IPS DF 4.7 (cell line): ENCODE measurements at regions not wholly inside any gene's neighbourhood (a gene's known extent, or its start where the extent isn't known, plus 50 kb on each side); places are given as distances from the start of the nearest gene placed in this dataset.
"Not testable (repeated sequence)": the region's sequence is repeated elsewhere in the genome, so short reads cannot be mapped to it uniquely, and the experiment has no call there.

Source experiments
- DNase-seq: peaks from one replicate; pipeline ENCODE4 v3.0.0-alpha.2; 2013; ENCODE audit warnings: low spot score; ENCODE audit errors: extremely low read depth

- DNase-seq = no peak
Observed at GRCh38 chr2:8498994-8499393, 182.9 kb upstream of the ID2 start.

DNA sequence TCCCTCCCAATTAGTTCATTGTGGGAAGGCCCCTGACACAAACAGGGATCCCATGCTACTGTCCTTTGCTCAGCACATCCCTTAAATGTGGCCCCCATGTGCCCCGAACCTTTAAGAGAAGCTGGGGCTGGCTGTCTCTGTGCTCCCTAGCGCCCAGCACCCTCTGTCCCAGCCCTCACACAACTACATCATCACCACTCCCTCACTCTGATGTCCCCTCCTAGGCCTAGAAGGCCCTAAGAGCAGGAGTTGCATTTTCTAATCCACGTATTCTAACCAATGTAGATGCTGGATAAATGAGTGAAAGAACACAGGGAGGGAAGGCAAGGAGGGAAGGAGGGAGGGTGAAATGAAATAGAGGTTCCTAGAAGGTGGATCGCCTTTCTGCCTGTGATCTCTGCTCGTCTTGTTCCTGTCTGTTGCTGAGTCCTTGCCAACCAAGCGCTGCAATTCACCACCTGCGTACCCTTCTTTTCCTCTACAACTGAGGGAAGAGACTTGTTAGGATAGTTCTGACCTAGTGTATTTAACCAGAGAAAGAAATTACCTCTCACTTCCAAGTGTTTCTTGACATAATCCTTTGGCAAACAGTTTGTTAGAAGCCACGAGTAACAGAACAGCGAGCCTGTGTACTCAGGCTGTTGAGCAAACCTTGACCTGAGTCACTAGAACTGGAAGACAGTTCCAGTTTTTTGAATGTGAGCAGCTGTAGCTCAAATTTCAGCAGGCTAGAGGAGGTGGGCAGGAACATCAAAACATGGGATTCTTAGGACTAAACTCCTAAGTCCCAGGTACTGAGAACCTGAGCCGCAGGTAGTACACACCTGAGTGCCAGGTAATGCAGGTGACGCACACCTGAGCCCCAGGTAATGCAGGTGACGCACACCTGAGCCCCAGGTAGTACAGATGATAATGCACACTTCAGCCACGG is 181.5 kb upstream of the ID2 start:
- no peak for DNase-seq

GRCh38 chr2:8501061-8501720 is 180.7 kb upstream of the ID2 start:
- DNase-seq = no peak

- DNase-seq = no peak
Observed at GRCh38 chr2:8502316-8502715, 179.5 kb upstream of the ID2 start.

DNA sequence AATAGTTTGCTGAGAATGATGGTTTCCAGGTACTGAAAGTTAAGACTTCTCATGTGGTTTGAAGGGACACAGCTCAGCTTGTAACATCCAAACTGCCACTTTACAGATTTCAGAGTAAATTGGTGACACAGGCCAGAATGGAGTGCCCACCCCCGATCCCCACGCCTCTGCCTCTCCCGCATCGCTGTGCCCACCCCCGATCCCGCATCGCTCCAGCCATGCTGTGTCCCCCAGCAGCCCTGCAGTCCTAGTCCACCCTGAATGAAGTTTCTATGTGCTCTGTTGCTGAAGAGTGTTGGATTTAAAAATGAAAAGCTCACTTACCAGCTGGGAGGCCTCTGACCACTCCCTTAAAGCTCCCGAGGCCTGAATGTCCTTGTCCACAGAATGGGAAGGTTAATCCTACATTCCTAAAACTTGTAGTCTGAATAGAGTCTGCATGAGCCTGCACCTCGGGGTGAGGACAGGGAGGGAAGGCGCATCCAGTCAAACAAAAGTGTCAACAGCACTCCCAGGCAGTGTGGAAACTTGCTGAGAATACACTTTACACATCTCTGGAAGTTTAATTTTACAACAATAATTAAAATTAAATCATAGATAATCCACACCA is 176.4 kb upstream of the ID2 start:
- no peak for DNase-seq

- DNase-seq = no peak
Observed at GRCh38 chr2:8506746-8507145, 175.1 kb upstream of the ID2 start.

DNA sequence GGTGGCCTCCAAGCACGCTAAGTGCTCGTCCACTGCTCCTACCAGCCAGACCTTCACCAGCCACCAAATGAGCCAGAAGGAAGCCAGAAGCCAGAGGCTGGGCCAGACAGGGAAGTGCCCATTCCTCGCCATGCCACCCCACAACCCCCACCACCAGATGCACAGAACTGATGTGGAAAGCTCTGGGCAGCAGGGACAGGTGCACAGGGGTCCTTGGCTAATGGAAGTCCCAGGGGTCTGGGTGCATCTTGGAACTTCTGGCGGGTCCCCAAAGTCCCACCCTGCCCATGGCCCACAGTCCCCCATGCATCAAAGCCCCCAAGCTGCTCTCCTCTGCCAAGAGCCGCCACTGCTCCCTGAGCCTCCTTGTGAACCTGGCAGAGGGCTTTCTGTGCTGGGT is 173.1 kb upstream of the ID2 start:
- DNase-seq = no peak

DNA sequence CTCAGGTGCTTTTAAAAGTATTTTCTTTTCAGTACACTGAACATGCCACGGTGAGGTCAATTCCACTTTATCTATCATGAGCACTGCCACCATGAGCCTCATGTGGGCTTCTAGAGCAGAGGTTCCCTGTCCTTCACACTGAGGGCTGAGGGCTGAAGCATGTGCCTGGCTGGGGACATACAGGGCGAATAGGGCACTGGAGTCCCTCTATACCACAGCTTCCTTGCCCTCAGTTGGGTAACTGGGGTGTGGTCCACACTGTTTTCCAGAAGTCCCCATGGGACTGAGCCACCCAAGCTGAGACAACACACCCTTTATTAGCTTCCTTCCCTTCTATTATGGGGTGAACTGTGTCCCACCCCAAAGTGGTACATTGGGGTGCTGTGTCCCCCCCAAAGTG is 172.2 kb upstream of the ID2 start:
- DNase-seq = no peak

- not testable (repeated sequence) for DNase-seq
Observed at GRCh38 chr2:8510055-8510454, 171.8 kb upstream of the ID2 start.

DNA sequence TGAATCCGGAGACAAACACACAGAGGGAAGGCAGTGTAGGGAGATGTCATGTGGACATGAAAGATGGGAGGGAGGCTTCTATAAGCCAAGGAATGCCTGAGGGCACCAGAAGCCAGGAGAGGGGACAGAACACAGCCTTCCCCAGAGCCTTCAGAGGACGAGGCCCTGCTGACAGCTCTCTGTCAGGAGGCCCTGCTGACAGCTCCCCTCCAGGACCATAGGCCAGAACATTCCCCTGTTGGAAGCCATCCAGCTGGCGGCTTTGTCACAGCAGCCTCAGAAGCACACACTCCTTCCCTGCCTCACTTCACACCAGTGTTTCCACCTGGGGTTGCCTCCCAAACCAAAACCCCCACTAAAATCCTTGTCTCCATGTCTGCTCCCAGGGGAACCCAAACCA is 171.3 kb upstream of the ID2 start:
- DNase-seq = no peak

- no peak for DNase-seq
Observed at GRCh38 chr2:8511868-8512612, 169.8 kb upstream of the ID2 start.

DNA sequence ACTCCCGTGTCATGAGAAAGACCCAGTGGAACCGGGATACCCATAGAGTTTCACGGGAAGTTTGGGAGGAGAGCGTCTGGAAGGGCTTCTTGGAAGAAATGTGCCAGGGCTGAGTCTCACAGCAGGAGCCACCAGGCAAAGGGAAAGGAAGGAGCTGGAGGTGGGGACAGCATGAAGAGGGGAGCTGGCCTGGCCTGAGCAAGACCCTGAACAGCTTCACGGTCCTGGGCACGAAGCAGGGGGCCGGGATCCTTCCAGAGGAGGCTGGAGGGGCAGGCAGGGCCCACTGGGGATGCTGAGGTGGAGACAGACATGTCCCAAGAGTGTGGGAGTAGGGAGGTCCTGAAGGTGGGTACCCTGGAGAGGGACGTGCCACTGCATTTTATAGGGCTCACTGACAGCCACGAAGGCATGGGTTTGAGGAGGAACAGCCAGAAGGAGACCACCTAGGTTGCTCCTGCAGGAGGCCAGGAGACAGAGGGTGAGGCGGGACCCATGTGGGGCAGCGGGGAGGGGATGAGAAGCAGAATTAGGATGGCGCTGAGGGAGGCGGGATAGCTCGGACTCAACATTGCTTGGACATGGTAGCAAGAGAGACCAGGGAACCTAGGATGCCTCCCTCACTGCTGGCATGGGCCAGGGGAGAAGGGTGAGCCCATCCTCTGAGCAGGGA is 168.1 kb upstream of the ID2 start:
- DNase-seq = no peak

- no peak for DNase-seq
Observed at GRCh38 chr2:8514274-8514662, 167.6 kb upstream of the ID2 start.

DNA sequence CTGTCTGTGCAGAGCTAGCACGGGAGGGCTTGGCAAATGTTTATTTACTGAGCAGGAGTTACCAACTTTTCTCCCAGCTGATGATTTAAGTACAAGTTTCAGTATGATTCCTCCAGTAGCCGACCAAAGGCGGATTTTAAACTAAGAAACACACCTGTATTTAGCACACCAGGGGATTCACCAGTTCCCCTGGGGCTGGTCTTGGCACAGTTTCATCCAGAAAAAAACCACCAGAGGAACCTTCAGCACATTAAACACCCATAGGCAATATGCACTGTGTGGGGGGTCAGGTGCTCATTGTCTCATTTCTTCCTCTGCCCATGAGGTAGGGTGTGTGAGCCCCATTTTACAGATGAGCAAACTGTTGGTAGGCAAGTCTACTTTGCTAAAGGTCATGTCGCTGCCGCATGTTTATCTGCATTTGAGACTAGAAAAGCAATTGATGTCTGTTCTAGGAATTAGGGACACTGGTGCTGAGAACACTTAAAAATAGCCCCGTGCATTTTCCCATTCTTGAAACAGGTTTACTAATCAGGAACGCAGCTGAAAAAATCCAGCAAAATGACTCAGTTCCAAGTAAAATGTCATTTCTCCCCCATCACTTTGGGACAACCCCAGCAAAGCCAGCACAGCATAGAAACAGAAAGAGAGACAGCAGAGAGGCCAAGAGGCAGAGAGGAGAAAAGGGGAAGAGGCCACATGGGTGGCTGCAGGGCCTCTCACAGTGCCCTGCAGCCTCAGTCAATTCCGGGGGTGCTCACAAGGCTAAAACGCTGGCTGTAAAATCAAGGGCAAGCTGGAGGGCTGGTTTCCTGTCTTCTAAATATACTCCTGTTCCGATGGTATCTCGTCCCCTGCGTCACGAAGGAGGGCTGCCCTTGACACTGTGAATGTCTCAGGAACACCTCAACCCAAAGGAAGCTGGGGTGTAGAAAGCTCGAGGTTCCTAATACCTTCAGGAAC is 166.8 kb upstream of the ID2 start:
- no peak for DNase-seq

GRCh38 chr2:8515864-8516533 is 165.9 kb upstream of the ID2 start:
- DNase-seq = no peak

- DNase-seq = no peak
Observed at GRCh38 chr2:8517850-8518498, 163.9 kb upstream of the ID2 start.

GRCh38 chr2:8518979-8519668 is 162.7 kb upstream of the ID2 start:
- DNase-seq = no peak

- no peak for DNase-seq
Observed at GRCh38 chr2:8520791-8521344, 161.0 kb upstream of the ID2 start.
